K562 (cell line): ENCODE measurements at regions not wholly inside any gene's neighbourhood (a gene's known extent, or its start where the extent isn't known, plus 50 kb on each side); places are given as distances from the start of the nearest gene placed in this dataset.
A peak's percentile ranks its signal among the peaks of the same experiment; 100 is the strongest.

Experiments used
- ASH1L ChIP-seq: fragments of 450-650 bp; IDR thresholded peaks from 2 replicates; pipeline ENCODE4 v1.6.1; 2018; ENCODE audit warnings: borderline replicate concordance, mild to moderate bottlenecking, low read depth; ENCODE audit not compliant: partially characterized antibody
- BMI1 ChIP-seq: fragments of 150-350 bp; IDR thresholded peaks from 2 replicates; pipeline ENCODE4 v1.6.1; 2014; ENCODE audit warnings: low read length
- CREM ChIP-seq: IDR thresholded peaks from 2 replicates; pipeline ENCODE4 v1.6.1; 2014; ENCODE audit warnings: antibody characterized with exemption, low read depth
- FOSL1 ChIP-seq: fragments of 200-800 bp; sonication (Bioruptor generic); conservative IDR thresholded peaks from 2 replicates; pipeline ENCODE4 v1.6.1; 2016; ENCODE audit warnings: missing genetic modification characterization, missing compliant biosample characterization
- GTF2B ChIP-seq: IDR thresholded peaks from 2 replicates; pipeline ENCODE4 v1.6.1; 2011; ENCODE audit not compliant: insufficient read length; ENCODE audit errors: extremely low read depth
- JUND ChIP-seq, 2 experiments: IDR thresholded peaks; 2 replicates in 1 of 2; 3 replicates in 1 of 2; pipeline ENCODE4 v1.6.1; 2011; ENCODE audit warnings: borderline replicate concordance in 2 of 2, low read depth in 2 of 2, low read length in 2 of 2, improper control_type of control experiment in 1 of 2, missing biosample characterization in 1 of 2, missing genetic modification characterization in 1 of 2, missing genetic modification reagents in 1 of 2
- NFXL1 ChIP-seq: fragments of 450-650 bp; formaldehyde crosslinking; IDR thresholded peaks from 2 replicates; pipeline ENCODE4 v1.4.0; 2021; ENCODE audit warnings: mild to moderate bottlenecking
- NRF1 ChIP-seq, 2 experiments: fragments of 450-650 bp; IDR thresholded peaks in 1 of 2; conservative IDR thresholded peaks in 1 of 2; 2 replicates each; pipeline ENCODE4 v1.6.1; 2014; ENCODE audit warnings: mild to moderate bottlenecking in 2 of 2
- PCBP2 ChIP-seq: fragments of 200-400 bp; formaldehyde crosslinking; IDR thresholded peaks from 2 replicates; pipeline ENCODE4 v1.6.1; 2018; ENCODE audit warnings: low read length, low read depth, mild to moderate bottlenecking, moderate library complexity; ENCODE audit not compliant: poor library complexity, severe bottlenecking
- POLR2B ChIP-seq: fragments of 450-650 bp; IDR thresholded peaks from 2 replicates; pipeline ENCODE4 v1.6.1; 2018; ENCODE audit warnings: low read depth; ENCODE audit not compliant: partially characterized antibody
- POLR2G ChIP-seq: fragments of 200-400 bp; formaldehyde crosslinking; IDR thresholded peaks from 2 replicates; pipeline ENCODE4 v1.6.1; 2017; ENCODE audit warnings: low read depth, mild to moderate bottlenecking, antibody characterized with exemption, low read length, moderate library complexity
- ZMIZ1 ChIP-seq, 2 experiments: fragments of 150-350 bp in 1 of 2; IDR thresholded peaks; 2 replicates each; pipeline ENCODE4 v1.6.1; 2012 to 2016; ENCODE audit warnings: low read depth in 2 of 2, low read length in 2 of 2, mild to moderate bottlenecking in 1 of 2, moderate library complexity in 1 of 2
- ZNF436 ChIP-seq: fragments of 250-450, 450-650 bp; sonication (Bioruptor Pico); formaldehyde crosslinking; IDR thresholded peaks from 2 replicates; pipeline ENCODE4 v1.7.0; 2020; ENCODE audit warnings: mild to moderate bottlenecking
- TF ChIP-seq, protein P1 (sequence below): fragments of 250-450 bp; sonication (Bioruptor Pico); IDR thresholded peaks from 2 replicates; pipeline ENCODE4 v1.9.0; 2021; ENCODE audit warnings: mild to moderate bottlenecking, inconsistent platforms
- TF ChIP-seq, protein P2 (sequence below): fragments of 450-650 bp; IDR thresholded peaks from 2 replicates; pipeline ENCODE4 v1.6.1; 2016; ENCODE audit warnings: antibody characterized with exemption

DNA sequence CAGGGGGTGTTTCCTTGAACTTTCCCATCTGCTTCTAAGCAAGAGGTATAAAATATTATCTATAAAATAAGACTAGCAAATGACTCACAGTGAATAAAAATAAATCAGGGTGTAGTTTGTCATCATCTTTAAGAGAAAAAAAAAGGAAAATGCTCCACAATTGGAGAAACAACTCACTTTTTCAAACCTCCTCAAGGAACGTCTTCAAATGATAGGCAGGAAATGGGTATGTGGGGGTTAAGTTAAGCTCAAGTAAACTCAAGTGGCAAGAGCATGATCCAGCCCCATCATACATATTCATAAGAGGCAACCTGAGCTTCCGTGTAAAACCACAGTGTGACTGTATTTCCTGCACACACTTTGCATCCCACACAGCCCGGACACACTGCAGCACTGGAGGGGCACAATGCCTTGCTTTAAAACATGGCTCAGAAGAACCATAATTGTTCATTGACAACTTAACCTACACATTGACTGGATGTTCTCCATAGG lies 58.5 kb upstream of the CEP85L start (continued):
- TF ChIP-seq BMI1 (no peak), CREM (peak; percentile 57), ZMIZ1 (IDR thresholded peaks at IDR 0.05; ENCODE audit: low read depth in 2 of 2, low read length in 2 of 2) (no peak), NRF1 (conservative IDR thresholded peaks at IDR 0.05 in 1 of 2, IDR thresholded peaks at IDR 0.05 in 1 of 2) (peak in 1 of 2 experiments; percentile 50; a peak in 1 of 4 replicates), JUND (IDR thresholded peaks at IDR 0.05; ENCODE audit: borderline replicate concordance, low read depth, low read length) (peak; percentile 88), JUND (tag; IDR thresholded peaks at IDR 0.05; ENCODE audit: borderline replicate concordance, low read depth, low read length) (peak; percentile 63; the same call in 1 of the 3 replicates), PCBP2 (no peak), FOSL1 (tag) (peak; percentile 24; the same call in 1 of the 2 replicates), GTF2B (peak; percentile 79), POLR2B (peak; percentile 70), ASH1L (peak; percentile 9), ZNF436 (no peak), POLR2G (peak; percentile 48; the same call in 1 of the 2 replicates), NFXL1 (CRISPR knock-in tag) (no peak)
- TF ChIP-seq, protein P1, sequence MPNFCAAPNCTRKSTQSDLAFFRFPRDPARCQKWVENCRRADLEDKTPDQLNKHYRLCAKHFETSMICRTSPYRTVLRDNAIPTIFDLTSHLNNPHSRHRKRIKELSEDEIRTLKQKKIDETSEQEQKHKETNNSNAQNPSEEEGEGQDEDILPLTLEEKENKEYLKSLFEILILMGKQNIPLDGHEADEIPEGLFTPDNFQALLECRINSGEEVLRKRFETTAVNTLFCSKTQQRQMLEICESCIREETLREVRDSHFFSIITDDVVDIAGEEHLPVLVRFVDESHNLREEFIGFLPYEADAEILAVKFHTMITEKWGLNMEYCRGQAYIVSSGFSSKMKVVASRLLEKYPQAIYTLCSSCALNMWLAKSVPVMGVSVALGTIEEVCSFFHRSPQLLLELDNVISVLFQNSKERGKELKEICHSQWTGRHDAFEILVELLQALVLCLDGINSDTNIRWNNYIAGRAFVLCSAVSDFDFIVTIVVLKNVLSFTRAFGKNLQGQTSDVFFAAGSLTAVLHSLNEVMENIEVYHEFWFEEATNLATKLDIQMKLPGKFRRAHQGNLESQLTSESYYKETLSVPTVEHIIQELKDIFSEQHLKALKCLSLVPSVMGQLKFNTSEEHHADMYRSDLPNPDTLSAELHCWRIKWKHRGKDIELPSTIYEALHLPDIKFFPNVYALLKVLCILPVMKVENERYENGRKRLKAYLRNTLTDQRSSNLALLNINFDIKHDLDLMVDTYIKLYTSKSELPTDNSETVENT: 0 out of 2 replicates have a peak, but pooled peaks have one; percentile 13
- TF ChIP-seq, protein P2, sequence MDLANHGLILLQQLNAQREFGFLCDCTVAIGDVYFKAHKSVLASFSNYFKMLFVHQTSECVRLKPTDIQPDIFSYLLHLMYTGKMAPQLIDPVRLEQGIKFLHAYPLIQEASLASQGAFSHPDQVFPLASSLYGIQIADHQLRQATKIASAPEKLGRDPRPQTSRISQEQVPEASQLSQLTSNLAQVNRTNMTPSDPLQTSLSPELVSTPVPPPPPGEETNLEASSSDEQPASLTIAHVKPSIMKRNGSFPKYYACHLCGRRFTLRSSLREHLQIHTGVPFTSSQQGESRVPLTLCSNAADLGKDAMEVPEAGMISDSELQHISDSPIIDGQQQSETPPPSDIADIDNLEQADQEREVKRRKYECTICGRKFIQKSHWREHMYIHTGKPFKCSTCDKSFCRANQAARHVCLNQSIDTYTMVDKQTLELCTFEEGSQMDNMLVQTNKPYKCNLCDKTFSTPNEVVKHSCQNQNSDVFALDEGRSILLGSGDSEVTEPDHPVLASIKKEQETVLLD: peak; percentile 16; the same call in 1 of the 2 replicates
